T-helper 9 cell (primary cell): ENCODE measurements at regions not wholly inside any gene's neighbourhood (a gene's known extent, or its start where the extent isn't known, plus 50 kb on each side); places are given as distances from the start of the nearest gene placed in this dataset.

Experiments used
- DNase-seq: peaks from one replicate; pipeline ENCODE4 v3.0.0-alpha.2; 2020

DNA sequence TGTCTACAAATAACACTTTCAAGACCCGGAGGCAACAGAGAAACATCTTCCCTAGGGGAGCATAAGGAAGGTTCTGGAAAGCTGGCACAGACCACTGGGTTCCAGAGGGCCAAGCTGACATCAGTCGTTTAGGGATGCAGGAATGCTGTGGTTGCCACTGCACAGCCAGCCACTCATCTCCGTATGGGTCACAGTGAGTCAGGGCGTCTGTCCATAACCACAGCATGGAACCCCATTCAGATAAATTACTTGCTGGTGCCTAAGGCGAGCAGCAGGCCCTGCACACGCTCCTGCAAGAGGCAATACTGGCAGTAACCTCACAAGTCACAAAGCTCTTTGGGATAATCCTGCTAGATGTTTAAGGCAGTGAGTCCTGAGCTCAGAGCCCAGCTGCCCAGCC, 140.9 kb upstream of the UBL3 start:
- no peak for DNase-seq

DNA sequence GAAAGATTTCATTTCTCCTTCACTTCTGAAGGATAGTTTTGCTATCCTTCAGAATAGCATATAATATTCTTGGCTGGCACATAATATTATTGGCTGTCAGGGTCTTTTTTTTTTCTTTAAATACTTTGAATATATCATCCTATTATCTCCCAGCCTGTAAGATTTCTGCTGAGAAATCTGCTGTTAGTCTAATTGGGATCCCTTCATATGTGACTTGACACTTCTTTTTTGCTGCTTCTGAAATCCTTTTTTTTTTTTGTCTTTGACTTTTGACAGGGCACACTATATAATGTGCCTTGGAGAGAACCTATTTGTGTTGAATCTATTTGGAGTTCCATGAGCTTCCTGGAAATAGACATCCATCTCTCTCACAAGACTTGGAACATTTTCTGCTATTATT, 136.9 kb upstream of the UBL3 start:
- no peak for DNase-seq

DNA sequence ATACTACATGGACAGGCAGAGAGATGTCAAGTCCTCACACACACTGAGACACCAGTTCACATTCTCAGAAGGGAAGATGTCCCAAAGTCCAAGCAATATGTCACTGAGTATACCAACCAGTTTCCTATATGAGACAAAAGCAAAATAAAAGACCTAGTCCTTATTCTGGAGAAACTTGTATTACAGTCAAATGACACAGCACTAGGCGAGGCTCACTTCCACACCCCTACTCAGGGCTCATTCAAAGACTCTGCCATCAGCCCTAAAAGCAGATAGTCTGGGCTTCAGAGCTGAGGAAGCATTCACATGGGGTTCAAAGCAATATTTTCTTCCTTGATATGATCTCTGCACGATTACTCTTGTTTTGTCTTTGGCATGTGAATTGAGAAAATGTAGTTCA, 129.9 kb upstream of the UBL3 start:
- DNase-seq, result no peak

DNA sequence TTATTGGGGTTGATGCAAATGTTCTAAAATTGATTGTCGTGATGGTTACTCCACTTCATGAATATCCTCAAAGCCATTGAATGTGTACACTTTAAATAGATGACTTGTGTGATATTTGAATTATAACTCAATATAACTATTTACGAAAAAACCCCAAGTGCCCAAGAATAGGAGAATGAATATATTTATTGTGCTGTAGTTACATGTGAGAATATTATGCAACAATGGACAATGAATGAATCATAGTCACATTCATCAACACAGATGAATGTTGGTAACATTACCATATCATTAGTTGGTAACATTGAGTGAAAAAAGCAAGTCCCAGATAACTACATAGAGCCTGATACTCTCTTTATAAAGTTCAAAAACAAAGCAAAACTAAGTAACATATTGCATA, 127.8 kb upstream of the UBL3 start:
- no peak for DNase-seq

DNA sequence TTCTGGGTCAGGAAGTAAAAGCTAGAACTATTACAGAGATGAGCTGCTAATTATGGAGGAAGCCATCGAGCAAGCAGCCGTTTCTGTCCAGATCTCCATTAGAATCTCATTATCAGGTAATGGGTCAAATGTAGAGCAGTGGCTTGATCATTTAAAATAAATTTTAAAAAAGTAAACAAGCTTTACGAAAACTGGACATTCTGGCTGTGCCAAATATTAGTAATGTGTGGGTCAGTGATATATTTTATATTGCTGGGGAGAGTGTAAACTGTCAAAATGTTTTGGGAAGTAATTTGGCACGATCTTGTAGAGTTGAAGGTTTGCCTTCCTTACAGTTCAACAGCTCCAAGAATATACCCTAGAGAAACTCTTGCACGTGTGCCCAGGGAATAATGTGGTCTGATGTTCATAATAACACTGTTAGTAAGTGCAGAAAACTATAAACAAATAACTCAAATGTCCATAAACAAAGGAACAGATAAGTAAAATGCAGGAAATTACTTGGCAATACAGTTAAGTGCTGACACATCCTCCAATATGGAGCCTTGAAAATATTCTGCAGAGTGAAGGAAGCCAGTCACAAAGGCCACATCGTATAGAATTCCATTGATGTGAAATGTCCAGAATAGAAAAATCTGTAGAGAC, 127.2 kb upstream of the UBL3 start:
- no peak for DNase-seq

DNA sequence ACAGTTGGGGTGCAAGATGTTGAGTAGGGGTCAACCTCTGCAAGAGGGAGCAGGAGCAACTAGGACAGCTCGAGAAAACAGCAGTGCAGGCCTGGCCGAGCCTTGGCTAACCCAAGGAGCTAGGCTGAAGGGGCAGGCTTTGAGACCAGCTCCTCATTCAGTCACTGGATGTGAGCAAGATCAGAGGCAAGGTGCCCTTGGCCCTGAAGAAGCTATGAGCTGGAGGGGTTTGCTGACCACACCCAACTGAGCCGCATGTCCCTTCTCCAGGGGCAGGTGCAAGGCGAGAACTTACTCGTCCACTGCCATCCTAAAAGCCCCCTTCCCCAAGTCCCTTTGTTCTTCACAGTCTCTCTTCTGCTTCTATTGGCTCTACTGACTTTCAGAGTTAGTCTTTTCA, 126.1 kb upstream of the UBL3 start:
- DNase-seq, result no peak

DNA sequence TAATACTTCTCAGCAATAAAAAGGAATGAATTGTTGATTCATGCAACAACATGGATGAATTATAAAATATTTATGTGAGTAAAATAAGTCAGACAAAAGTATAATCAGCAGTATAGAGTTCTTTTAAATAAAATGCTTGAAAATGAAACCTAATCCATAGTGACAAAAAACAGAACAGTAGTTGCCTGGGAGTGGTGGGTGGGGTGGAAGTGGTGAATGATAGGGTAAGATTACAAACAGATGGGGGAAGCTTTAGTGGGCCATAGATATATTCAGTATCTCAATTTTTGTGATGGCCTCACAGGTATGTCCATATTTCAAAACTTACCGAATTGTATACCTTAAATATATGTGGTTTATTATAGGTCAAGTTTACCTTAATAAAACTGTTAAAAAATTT, 124.9 kb upstream of the UBL3 start:
- DNase-seq, result no peak

DNA sequence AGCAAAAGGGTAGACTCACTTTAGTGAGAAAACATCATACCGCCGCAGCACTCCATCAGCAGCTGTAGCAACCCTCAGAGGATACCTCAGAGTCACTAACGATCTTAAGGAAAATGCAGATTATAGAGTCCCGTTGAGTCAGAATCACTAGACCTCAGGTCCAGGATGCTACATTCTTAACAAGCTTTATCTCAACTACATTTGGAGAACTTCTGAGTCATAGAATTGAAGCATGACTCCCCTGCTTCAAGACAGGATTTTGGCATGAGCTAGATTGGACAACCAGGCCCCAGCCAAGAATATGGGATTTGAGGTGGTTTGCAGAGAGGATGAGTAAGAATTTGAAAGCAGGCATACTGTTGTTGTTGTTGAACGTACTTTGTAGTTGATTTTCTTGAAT, 118.9 kb upstream of the UBL3 start:
- no peak for DNase-seq

DNA sequence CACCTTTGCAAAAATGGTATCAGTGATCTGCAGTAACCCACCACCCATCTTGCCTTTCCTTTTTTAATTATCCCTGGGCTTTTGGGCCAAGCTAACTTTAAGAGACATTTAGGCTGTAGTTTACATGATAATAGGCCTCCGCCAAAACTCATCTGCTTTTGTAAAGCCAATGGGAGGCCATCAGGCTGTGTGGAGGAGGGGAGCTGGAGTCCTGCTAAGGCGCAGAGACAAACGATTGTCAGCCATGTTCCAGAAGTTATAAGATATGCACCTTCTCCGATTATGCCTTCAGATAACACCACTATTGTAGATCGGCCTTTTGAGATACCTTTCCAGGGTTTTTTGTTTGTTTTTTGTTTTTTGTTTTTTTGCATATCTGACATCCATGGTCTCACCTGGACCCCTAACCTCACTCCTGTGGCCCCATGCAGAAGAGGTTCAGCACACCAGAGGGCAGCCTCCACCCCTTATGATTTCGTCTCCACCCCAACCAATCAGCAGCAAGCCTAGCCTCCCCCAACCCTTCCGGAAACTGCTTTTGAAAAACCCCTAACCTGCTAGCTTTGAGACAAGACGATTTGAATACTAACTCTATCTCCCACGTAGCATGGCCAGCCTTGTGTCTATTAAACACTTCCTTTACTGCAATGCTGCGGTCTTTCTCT, 113.9 kb upstream of the UBL3 start:
- DNase-seq, result no peak

DNA sequence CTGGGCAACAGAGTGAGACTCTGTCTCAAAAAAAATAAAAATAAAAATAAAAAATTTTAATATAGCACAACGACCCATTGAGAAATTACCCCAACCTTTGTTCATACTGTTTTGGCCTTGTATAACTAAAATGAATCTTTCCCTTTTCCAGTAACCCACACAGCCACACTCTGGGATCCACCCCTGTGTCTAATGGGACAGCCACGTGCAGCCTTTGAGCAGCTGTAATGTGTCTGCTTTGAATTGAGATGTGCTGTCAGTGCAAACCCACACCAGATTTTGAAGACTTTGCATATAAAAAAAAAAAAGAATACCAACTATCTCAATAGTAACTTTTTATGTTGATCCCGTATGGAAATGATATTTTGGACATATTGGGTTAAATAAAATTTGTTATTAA, 112.7 kb upstream of the UBL3 start:
- no peak for DNase-seq

DNA sequence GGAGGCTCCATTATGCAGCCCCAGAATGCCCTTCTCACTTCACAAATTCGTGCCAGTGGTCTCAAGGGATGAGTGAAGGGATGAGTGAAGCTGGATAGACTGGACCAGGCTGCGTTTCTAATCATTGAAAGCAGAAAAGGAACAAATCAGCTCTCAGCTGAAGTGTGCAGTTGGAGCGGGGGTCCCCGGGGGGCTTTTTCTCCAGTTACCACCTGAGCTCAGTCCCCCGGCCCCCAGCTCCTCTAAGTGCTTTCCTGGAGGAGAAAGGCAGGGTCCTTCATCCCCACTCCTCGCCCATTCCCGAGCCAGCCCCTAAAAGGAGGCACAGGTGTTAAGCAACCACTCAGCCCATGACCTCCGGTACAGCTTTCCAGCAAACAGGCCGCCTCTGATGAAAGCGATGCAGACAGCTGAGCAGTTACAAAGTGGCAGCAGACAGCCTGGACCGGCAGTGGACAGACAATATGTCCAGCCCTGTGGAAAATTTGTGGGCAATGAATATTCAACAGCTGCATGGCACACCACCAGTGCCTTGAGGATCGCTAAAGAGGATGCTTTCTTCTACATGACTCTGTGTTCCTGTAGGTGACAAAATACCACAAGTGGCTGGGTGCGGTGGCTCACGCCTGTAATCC, 110.7 kb upstream of the UBL3 start:
- DNase-seq, result no peak

DNA sequence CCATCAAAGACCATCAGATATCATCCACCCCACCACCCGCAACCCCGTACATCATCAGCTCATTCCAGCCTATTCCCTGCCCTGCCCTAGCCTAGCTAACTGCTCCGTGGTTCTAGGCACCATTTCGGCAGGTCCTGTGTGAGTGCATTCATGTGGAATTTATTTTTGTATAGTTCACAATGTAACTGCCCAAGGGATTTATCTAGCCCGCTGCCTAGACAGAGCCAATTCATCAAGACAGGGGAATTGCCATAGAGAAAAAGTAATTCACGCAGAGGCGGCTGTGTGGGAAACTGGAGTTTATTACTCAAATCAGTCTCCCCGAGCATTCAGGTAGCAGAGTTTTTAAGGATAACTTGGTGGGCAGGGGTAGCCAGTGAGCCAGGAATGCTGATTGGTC, 109.2 kb upstream of the UBL3 start:
- DNase-seq, result no peak

DNA sequence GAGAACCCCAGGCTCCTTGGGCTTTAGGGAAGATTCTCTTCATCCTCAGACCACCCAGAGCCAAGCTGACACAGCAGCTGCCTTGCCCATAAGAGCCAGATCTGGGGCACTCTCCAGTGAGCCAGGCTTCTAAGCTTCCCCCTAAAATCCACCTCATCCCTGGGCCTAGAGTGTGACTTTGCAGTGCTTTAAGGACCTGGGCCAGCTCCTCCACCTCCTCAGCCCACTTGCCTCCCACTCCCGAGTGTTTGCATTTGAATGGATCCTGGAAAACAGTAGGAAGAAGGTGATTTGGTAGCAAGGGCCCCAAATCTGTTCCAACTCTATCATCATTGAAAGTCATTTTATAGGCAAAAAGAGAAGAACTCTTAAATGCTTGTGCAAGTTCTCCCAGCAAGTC, 108.7 kb upstream of the UBL3 start:
- DNase-seq, result no peak

DNA sequence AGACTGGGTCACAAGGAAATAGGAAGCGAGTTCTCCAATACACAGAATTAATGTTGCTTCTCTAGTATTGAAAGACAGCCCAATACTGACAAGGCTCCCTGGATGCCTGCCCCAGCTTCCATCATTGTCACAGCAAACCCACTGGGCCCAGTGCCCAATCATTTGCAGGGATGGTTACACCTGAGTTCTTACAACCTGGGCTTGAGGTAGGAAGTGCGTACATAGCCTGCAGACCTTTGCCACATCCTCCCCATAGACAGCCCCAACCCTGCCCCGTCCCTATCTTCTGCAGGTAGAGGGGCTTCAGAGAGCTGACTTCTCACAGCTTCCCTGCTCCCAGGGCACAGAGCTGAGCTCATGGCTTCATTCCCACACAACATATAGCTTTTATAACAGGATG, 108.1 kb upstream of the UBL3 start:
- peak; percentile 17 for DNase-seq

DNA sequence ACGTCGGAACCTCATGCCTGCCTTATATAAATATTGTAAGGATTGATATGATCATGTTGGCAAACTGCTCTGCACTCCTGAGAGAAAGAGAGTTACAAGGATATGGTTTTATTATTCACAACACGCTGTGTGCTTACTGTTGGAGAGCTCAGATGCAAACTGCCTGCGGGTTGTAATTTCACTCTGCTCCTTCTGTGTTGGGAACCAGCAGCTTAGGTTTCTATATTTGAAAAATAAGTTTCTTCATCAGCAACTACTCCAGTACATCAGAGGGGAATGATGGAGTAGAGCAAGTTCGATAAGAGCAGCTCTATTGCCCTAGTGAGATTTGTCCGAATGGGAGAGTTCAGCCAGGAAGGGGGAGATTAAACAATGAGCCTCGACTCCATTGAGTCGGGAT, 106.9 kb upstream of the UBL3 start:
- DNase-seq, result no peak

DNA sequence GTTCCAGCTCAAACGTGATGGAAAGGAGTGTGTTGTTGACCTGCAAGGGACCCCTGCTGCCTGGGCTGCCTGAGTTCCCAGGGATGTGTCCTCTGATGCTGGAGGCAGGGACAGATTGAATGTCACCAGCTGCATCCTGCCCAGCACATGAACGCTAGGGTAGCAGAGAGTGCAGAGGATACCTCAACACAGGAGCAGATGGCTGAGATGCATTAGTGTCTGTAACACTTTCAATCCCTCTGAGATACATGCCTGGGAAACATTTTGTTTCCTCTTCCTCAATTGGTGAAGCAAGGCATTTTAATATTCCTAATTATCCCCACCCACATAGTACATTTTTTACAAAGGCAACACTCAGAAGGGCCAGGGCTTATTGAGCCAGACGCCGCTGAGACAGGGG, 106.4 kb upstream of the UBL3 start:
- DNase-seq, result no peak

DNA sequence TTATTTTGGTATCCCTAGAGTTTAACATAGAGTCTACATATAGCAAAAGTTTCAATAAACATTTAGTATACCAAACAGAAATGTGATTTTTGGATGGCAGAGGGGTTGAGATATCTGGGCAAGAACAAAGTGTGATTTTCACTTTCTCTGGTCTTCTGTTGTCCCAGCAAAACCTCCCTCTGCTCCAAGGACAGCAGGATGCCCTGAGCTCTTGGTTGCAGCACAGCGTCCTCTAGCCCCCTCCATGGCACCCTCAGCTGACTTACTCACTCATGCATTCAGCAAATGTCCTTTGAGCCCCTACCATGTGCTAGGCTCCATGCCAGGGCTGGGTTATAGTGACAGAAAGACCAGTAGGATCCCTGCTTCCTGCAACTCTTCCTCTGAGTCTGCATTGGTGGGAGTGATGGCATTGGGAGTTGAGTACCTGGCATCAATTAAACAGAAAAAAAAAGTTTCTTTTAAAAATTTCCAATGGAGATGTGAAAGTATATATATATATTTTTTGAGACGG, 104.8 kb upstream of the UBL3 start:
- DNase-seq, result no peak

DNA sequence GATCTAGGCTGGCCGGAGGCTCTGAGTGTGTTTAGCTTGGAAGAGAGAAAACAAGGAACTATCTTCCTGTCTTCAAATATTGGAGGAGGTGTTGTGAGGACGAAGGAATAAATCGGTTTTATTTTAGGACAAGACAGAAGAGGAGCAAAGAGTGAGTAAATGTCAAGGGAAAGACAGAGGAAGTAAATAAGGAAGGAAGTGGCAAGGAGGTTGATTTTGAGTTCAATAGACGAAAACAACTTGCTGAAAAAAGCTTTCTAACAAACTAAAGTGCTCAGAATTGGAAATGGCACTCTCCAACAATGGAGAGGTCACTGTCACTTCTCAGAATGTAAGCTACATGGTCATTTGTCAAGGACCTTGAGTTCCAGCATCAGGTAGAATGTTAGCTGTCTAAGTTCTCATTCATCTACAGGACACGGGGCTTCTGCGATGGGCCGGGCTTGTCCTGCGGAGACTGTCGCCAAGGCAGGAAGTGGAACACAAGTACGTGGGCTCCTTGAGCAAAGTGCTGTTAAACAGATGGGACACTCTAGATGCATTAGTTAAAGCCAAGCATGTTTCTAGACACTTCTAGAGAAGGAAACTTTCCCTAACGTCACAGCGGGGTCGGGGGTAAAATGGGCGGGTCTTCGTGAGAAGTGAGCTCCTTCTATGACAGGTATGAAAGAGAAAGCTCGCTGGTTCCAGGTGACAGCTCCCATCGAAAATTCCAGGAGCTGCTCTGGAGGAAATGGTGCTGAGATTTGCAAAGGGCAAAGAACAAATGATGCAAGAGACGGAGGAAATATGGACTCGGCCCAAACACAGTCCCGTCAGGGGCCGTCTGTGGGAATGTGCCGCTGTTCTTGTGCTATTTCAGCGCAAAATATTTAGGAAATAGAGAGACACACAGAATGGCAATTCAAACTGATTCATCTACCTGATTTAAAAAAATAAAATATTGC, 103.9 kb upstream of the UBL3 start:
- peak; percentile 33 for DNase-seq

DNA sequence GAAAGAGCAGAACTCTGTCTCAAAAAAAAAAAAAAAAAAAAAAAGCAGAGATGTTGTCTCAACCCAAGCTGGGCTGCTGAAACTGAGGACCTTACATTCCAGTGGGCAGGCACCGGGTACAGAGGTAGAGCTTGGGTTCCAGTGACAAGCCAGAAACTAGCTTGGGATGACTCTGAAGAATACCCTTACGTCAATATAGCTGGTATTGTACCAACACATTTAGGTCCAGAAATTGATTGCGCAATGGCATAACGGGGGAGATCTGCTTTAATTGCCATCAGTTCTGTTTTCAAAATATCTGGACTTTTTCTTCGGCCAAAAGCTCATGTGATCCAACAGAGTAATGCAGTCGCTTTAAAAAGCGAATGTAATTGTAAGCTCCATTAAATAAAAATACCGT, 103.1 kb upstream of the UBL3 start:
- no peak for DNase-seq

DNA sequence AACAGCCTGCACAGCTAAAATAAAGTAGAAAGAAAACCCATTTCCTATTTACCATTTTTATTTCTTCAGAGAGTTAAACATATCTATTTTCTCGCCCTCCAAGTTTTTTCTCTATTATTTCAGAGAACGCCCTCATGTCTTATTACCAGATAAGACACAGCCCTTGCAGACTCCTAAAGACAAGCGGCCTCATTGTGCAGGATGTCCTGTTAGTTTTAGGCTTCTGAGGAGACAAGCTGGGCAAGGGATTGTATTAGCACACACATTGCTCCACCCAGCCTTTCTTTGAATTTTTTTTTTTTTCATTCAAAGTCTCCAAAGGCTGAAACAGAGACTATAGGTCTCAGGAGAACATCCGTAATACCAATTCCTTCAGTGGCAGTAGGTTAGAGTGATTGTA, 101.8 kb upstream of the UBL3 start:
- DNase-seq, result no peak

DNA sequence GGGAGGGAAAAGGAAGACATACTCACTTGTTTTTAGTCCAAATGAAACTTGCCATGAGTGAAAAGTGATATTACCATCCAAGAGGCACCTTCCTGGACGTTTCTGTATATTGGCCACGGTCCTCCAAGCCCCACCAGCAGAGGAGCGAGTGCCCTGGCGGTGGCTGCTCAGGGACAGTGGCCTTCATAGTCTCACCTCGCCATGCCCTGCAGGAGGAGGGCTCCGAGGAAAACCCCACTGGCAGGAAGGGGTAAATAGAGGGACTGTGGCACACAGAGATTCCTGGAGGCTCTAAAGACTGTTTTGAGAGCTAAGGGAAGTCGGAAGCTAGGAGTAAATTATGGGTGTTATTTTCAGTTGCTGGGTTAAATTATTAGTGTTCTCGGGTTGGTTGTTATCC, 98.4 kb upstream of the UBL3 start:
- no peak for DNase-seq

DNA sequence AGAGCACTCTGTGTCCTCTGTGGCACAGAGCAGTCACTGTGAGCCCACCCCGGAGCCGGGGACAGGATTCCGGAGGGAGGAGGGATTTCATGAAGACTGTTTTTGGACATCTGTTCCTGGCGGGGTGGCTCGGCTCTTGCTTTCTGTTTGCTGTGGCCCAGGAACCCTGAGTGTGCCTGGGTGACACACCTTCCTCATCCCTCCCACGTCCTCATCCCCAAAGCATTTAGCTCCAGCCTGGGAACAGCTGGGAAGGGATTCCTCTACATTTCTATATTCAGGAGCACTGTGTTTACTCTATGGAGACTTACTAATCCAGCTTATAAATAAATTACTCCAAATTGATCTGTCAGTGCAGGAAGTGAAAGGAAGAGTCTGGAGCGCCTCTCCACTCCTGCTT, 97.8 kb upstream of the UBL3 start:
- DNase-seq, result no peak

DNA sequence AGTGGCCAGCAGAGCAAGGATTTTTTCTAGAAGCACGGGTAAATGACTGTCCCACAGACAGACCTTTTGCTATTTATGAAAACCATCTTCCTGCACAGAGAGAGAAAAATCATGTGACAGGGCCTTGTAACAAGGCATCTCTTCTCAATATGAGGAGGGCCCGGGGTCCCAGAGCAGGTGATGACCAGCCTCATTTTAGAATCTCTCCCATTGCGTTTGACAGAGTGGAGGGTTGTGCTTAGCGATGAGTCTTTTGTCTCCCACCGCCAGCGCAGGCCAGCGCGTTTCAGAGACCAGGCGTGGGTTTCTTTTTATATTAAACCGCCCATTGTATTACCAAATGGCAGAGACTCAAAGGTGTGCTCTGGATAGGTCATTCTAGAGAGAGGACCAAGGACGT, 97.4 kb upstream of the UBL3 start:
- DNase-seq, result no peak
